Osteocyte (in vitro differentiated cells): ENCODE measurements at regions not wholly inside any gene's neighbourhood (a gene's known extent, or its start where the extent isn't known, plus 50 kb on each side); places are given as distances from the start of the nearest gene placed in this dataset.
A peak's percentile ranks its signal among the peaks of the same experiment; 100 is the strongest.

Experiments
- DNase-seq: peaks from one replicate; pipeline ENCODE4 v3.0.0; 2021; ENCODE audit warnings: mixed read lengths; ENCODE audit not compliant: unreplicated experiment; ENCODE audit errors: extremely low spot score
- H3K27ac Mint-ChIP-seq: one replicate; pipeline ENCODE4 v1.8.0; 2021; ENCODE audit warnings: mild to moderate bottlenecking, mixed read lengths; ENCODE audit not compliant: unreplicated experiment
- H3K27me3 Mint-ChIP-seq: one replicate; pipeline ENCODE4 v1.8.0; 2021; ENCODE audit warnings: mixed read lengths; ENCODE audit not compliant: unreplicated experiment
- H3K36me3 Mint-ChIP-seq: one replicate; pipeline ENCODE4 v1.8.0; 2021; ENCODE audit warnings: mixed read lengths; ENCODE audit not compliant: unreplicated experiment
- H3K4me1 Mint-ChIP-seq: one replicate; pipeline ENCODE4 v1.8.0; 2021; ENCODE audit warnings: mixed read lengths; ENCODE audit not compliant: unreplicated experiment
- H3K4me3 Mint-ChIP-seq: one replicate; pipeline ENCODE4 v1.8.0; 2021; ENCODE audit warnings: mild to moderate bottlenecking, moderate library complexity, mixed read lengths; ENCODE audit not compliant: unreplicated experiment
- H3K9me3 Mint-ChIP-seq: one replicate; pipeline ENCODE4 v1.8.0; 2021; ENCODE audit warnings: mixed read lengths; ENCODE audit not compliant: unreplicated experiment
- CTCF ChIP-seq: fragments of 200-600 bp; sonication (generic); IDR thresholded peaks from 2 replicates; pipeline ENCODE4 v1.5.0; 2021; ENCODE audit warnings: antibody characterized with exemption, mild to moderate bottlenecking, moderate library complexity

GRCh38 chr5:155941340-155941739 lies 385.6 kb upstream of the SGCD start:
- TF ChIP-seq CTCF = no peak
- no peaks in the 10 kb centered on the region for H3K4me1 Mint-ChIP-seq

GRCh38 chr5:155943516-155944407 lies 383.2 kb upstream of the SGCD start:
- Mint-ChIP-seq H3K4me1 (no peaks in the 10 kb centered on the region), H3K27me3 (peaks cover 2% of the 10 kb centered on the region), H3K27ac (no peak overlapping the region), H3K4me3 (no peak overlapping the region), H3K9me3 (no peaks in the 10 kb centered on the region), H3K36me3 (no peaks in the 10 kb centered on the region)
- TF ChIP-seq CTCF = peak; percentile 94
- no peak for DNase-seq

More at GRCh38 chr5:155941340-155941739, 385.6 kb upstream of the SGCD start:
- H3K27me3 Mint-ChIP-seq = peaks cover 2% of the 10 kb centered on the region
- DNase-seq = no peak
- H3K4me3 Mint-ChIP-seq = no peak overlapping the region
- H3K27ac Mint-ChIP-seq = no peak overlapping the region
- no peaks in the 10 kb centered on the region for H3K36me3 Mint-ChIP-seq
- H3K9me3 Mint-ChIP-seq = no peaks in the 10 kb centered on the region

- Mint-ChIP-seq H3K9me3 (no peaks in the 10 kb centered on the region), H3K36me3 (no peaks in the 10 kb centered on the region), H3K27me3 (peaks cover 2% of the 10 kb centered on the region), H3K4me3 (no peak overlapping the region), H3K27ac (no peak overlapping the region), H3K4me1 (no peaks in the 10 kb centered on the region)
- no peak for DNase-seq
- TF ChIP-seq CTCF = no peak
These were observed 379.4 kb upstream of the SGCD start for GRCh38 chr5:155947394-155948062.

GRCh38 chr5:155948576-155948975 lies 378.4 kb upstream of the SGCD start:
- H3K4me1 Mint-ChIP-seq = no peaks in the 10 kb centered on the region
- no peak overlapping the region for H3K27ac Mint-ChIP-seq
- no peak for TF ChIP-seq CTCF
- H3K36me3 Mint-ChIP-seq = no peaks in the 10 kb centered on the region
- DNase-seq = no peak
- no peaks in the 10 kb centered on the region for H3K9me3 Mint-ChIP-seq
- H3K27me3 Mint-ChIP-seq = peaks cover 2% of the 10 kb centered on the region
- no peak overlapping the region for H3K4me3 Mint-ChIP-seq

- H3K27ac Mint-ChIP-seq = no peak overlapping the region
- DNase-seq = no peak
- peaks cover 8% of the 10 kb centered on the region for H3K4me1 Mint-ChIP-seq
- no peaks in the 10 kb centered on the region for H3K27me3 Mint-ChIP-seq
- H3K9me3 Mint-ChIP-seq = no peaks in the 10 kb centered on the region
- no peak for TF ChIP-seq CTCF
- H3K4me3 Mint-ChIP-seq = no peak overlapping the region
- H3K36me3 Mint-ChIP-seq = no peaks in the 10 kb centered on the region
These were observed 374.4 kb upstream of the SGCD start for GRCh38 chr5:155952486-155953089.
